IMR-90 (cell line): ENCODE measurements at regions not wholly inside any gene's neighbourhood (a gene's known extent, or its start where the extent isn't known, plus 50 kb on each side); places are given as distances from the start of the nearest gene placed in this dataset.

Source experiments
- POLR2A ChIP-seq: IDR thresholded peaks from 2 replicates; pipeline ENCODE4 v1.6.1; 2012; ENCODE audit warnings: mild to moderate bottlenecking, low read depth, low read length
- TF ChIP-seq, protein P1 (sequence below): conservative IDR thresholded peaks from 2 replicates; pipeline ENCODE4 v1.5.1; 2012; ENCODE audit warnings: mild to moderate bottlenecking, low read depth, low read length, improper control_type of control experiment

DNA sequence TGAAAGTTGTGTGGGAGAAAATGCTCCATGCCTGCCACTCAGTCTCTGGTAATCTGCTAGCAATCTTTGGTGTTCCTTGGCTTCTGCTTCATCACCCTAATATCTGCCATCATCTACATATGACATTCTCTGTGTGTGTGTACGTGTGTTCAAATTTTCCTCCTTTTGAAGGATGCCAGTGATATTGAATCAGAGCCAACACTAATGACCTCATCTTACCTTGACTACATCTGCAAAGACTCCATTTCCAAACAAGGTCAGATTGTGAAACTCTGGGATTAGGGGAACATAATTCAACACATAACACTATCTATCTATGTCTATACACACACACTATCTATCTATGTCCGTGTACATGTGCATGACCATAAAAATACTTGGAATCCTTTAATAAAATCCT lies 81.4 kb upstream of the IRS2 start:
- no peak for TF ChIP-seq POLR2A
- TF ChIP-seq, protein P1, sequence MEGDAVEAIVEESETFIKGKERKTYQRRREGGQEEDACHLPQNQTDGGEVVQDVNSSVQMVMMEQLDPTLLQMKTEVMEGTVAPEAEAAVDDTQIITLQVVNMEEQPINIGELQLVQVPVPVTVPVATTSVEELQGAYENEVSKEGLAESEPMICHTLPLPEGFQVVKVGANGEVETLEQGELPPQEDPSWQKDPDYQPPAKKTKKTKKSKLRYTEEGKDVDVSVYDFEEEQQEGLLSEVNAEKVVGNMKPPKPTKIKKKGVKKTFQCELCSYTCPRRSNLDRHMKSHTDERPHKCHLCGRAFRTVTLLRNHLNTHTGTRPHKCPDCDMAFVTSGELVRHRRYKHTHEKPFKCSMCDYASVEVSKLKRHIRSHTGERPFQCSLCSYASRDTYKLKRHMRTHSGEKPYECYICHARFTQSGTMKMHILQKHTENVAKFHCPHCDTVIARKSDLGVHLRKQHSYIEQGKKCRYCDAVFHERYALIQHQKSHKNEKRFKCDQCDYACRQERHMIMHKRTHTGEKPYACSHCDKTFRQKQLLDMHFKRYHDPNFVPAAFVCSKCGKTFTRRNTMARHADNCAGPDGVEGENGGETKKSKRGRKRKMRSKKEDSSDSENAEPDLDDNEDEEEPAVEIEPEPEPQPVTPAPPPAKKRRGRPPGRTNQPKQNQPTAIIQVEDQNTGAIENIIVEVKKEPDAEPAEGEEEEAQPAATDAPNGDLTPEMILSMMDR, result no peak
